ENCODE measurements at regions not wholly inside any gene's neighbourhood (a gene's known extent, or its start where the extent isn't known, plus 50 kb on each side); places are given as distances from the start of the nearest gene placed in this dataset.
A peak's percentile ranks its signal among the peaks of the same experiment; 100 is the strongest.

DNA sequence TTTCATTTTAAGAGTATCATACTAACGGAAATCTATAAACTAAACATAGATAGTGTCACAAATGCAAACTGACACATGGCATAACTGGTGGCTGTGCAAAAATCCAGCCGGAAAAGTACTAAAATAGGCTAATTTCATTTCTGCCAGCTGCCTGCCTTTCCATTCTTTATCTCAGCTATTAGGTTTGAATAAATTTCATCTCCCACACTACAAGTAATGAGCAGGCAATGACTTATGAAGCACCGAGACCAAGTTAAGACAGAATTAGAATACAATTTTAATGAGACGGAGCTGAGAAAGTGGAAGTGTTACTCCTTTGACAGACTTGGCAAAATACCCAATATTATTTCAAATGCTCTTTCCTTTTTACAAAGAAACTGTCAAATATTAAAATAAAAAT, 258.8 kb upstream of the ZNF608 start:
- Mint-ChIP-seq H3K4me1 (peaks cover 72% of the 10 kb centered on the region), H3K4me3 (peak overlapping the region; percentile 30), H3K36me3 (ENCODE audit: low read depth) (no peaks in the 10 kb centered on the region), H3K9me3 (no peaks in the 10 kb centered on the region), H3K27ac (peak overlapping the region; percentile 90), H3K27me3 (no peaks in the 10 kb centered on the region)
- ATAC-seq (ENCODE audit: low read depth) = peak; percentile 59
- TF ChIP-seq, protein P1, sequence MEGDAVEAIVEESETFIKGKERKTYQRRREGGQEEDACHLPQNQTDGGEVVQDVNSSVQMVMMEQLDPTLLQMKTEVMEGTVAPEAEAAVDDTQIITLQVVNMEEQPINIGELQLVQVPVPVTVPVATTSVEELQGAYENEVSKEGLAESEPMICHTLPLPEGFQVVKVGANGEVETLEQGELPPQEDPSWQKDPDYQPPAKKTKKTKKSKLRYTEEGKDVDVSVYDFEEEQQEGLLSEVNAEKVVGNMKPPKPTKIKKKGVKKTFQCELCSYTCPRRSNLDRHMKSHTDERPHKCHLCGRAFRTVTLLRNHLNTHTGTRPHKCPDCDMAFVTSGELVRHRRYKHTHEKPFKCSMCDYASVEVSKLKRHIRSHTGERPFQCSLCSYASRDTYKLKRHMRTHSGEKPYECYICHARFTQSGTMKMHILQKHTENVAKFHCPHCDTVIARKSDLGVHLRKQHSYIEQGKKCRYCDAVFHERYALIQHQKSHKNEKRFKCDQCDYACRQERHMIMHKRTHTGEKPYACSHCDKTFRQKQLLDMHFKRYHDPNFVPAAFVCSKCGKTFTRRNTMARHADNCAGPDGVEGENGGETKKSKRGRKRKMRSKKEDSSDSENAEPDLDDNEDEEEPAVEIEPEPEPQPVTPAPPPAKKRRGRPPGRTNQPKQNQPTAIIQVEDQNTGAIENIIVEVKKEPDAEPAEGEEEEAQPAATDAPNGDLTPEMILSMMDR (IDR thresholded peaks at IDR 0.05) = no peak
- DNase-seq = no peak
- POLR2A ChIA-PET = interaction anchor here (0.7 to 3.0 kb wide), 11 partner anchors 22 to 921 kb away, joined by 3 to 35 read pairs (median 6); no protein-coding TSS in a partner anchor
- CTCF ChIA-PET = interaction anchor here (0.6 kb wide), 1 partner anchor 256 kb away, joined by 3 read pairs; no protein-coding TSS in a partner anchor
- intact Hi-C loops (cut with micrococcal nuclease) = loop anchor here (1.0 to 10.0 kb wide), 7 partner anchors 24 to 593 kb away; no protein-coding TSS in a partner anchor

DNA sequence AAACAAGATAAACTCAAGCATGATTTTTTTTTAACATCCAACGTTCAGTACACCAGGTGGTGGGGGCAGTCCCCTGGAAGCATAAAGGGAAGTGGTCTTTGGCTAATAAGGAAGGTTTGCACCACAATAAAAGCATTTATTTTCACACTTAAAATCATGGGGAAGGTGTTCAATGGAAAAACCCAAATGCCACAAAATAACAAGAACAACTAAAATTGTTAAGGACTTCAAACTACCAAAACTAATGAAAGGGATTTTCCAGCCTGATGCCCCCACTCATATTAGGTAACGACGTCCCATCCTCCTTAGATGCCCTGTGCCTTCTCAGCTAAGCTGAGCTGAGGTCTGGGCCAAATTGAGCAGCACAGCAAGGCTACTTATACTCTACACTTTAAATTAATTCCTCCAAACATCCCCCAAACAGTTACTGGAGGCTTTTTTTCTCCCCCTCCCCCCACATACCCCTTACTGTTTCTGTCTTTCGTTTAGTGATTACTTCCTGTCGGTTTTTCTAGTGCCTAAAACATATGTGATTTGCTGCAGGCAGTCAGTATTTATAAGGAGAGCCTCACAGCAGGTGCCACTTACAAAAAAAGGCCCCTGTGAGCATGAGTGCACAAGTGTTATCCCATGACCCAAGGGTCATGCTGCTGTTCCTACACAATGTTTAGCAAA, 259.7 kb upstream of the ZNF608 start:
- TF ChIP-seq, protein P1 (IDR thresholded peaks at IDR 0.05) = no peak
- H3K27me3 Mint-ChIP-seq = no peaks in the 10 kb centered on the region
- intact Hi-C loops (cut with micrococcal nuclease) = loop anchor here (1.0 to 10.0 kb wide), 12 partner anchors 54 to 971 kb away; no protein-coding TSS in a partner anchor
- ATAC-seq (ENCODE audit: low read depth) (peak; percentile 67), DNase-seq (no peak)
- peaks cover 71% of the 10 kb centered on the region for H3K4me1 Mint-ChIP-seq
- no peaks in the 10 kb centered on the region for H3K36me3 Mint-ChIP-seq (ENCODE audit: low read depth)
- peak overlapping the region; percentile 90 for H3K27ac Mint-ChIP-seq
- ChIA-PET POLR2A (interaction anchor here (1.0 to 3.0 kb wide), 8 partner anchors 21 to 328 kb away, joined by 3 to 35 read pairs (median 4); no protein-coding TSS in a partner anchor), CTCF (interaction anchor here (1.0 kb wide), 1 partner anchor 10 kb away, joined by 3 read pairs; no protein-coding TSS in a partner anchor)
- H3K9me3 Mint-ChIP-seq = no peaks in the 10 kb centered on the region
- H3K4me3 Mint-ChIP-seq = peak overlapping the region; percentile 66

DNA sequence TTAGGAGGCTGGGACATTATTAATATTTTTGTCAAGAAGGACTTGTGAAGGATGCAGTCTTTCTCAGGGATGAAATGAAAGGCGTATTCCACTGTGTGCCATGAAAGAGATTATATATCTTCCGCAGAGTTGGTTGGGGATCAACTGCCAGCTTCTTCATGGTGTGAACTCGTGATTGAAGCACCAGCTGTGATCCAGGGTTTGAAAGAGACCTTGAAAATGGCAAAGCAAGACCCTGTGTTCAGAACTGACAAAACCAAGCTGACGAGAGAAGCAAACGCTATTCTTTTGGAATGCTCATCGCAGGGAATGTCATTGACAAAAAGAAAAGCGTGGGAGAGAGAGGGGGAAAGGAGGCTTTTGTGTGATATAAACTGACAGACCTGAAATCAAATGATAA, 263.9 kb upstream of the ZNF608 start:
- ChIA-PET CTCF (no interaction called here), POLR2A (no interaction called here)
- TF ChIP-seq, protein P1 (IDR thresholded peaks at IDR 0.05) = no peak
- intact Hi-C loops (cut with micrococcal nuclease) = no loop called here
- H3K9me3 Mint-ChIP-seq = no peaks in the 10 kb centered on the region
- no peak overlapping the region for H3K4me3 Mint-ChIP-seq
- H3K27me3 Mint-ChIP-seq = no peaks in the 10 kb centered on the region
- ATAC-seq (ENCODE audit: low read depth) (no peak), DNase-seq (no peak)
- H3K4me1 Mint-ChIP-seq = peaks cover 59% of the 10 kb centered on the region
- no peak overlapping the region for H3K27ac Mint-ChIP-seq
- no peaks in the 10 kb centered on the region for H3K36me3 Mint-ChIP-seq (ENCODE audit: low read depth)

DNA sequence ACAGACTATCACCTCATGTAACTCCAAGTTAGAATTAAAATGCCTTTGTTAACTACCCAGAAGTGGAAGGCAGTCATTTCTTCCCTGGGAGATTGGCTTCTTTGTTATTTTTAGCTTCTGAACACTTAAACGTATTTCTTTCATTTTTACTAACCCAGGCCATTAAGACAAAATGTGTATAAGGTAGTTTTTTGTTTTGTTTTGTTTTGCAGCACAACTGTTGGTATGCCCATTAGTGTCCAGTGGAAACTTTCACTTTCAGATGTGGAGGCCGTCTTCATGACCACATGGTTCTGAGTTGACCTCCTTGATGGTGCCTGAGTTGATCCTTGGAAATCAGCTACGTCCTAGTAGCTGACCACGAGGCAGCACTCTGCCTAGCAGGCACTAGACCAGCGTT, 264.6 kb upstream of the ZNF608 start:
- no peaks in the 10 kb centered on the region for H3K36me3 Mint-ChIP-seq (ENCODE audit: low read depth)
- H3K9me3 Mint-ChIP-seq = no peaks in the 10 kb centered on the region
- intact Hi-C loops (cut with micrococcal nuclease) = no loop called here
- no peaks in the 10 kb centered on the region for H3K27me3 Mint-ChIP-seq
- no peak overlapping the region for H3K4me3 Mint-ChIP-seq
- no peak for ATAC-seq (ENCODE audit: low read depth)
- POLR2A ChIA-PET = interaction anchor here (0.9 kb wide), 1 partner anchor 263 kb away, joined by 7 read pairs; no protein-coding TSS in a partner anchor
- H3K4me1 Mint-ChIP-seq = peaks cover 53% of the 10 kb centered on the region
- no peak for DNase-seq
- TF ChIP-seq, protein P1 (IDR thresholded peaks at IDR 0.05) = no peak
- CTCF ChIA-PET = no interaction called here
- H3K27ac Mint-ChIP-seq = no peak overlapping the region

DNA sequence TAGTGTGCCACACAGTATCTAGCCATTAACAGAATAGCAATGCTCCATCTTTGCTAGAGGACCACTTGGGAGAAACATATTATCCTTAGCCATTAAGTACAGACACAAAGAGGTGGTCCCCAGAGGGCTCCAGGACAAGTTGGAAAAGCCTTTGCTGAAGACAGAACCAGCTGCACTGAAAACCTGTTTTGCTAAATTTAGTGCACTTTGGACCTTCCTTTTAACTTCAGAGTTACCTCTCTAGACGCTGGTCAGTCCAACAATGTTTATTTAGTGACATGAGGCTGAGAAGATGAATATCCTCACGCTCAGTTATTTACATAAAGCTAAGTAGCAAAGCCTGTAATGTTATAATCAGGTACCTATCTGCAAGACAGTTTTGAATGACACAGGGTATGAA, 265.0 kb upstream of the ZNF608 start:
- no peak overlapping the region for H3K4me3 Mint-ChIP-seq

More for the DNA sequence above, 265.0 kb upstream of the ZNF608 start:
- TF ChIP-seq, protein P1 (IDR thresholded peaks at IDR 0.05) = no peak
- H3K4me1 Mint-ChIP-seq = peaks cover 49% of the 10 kb centered on the region
- ChIA-PET CTCF (no interaction called here), POLR2A (interaction anchor here (0.9 kb wide), 1 partner anchor 263 kb away, joined by 7 read pairs; no protein-coding TSS in a partner anchor)
- H3K27me3 Mint-ChIP-seq = no peaks in the 10 kb centered on the region
- no peak overlapping the region for H3K27ac Mint-ChIP-seq
- H3K36me3 Mint-ChIP-seq (ENCODE audit: low read depth) = no peaks in the 10 kb centered on the region
- intact Hi-C loops (cut with micrococcal nuclease) = no loop called here
- ATAC-seq (ENCODE audit: low read depth) (no peak), DNase-seq (no peak)
- H3K9me3 Mint-ChIP-seq = no peaks in the 10 kb centered on the region
